SK-N-SH (cell line): ENCODE measurements at regions not wholly inside any gene's neighbourhood (a gene's known extent, or its start where the extent isn't known, plus 50 kb on each side); places are given as distances from the start of the nearest gene placed in this dataset.

ENCODE experiments used
- CTCF ChIP-seq: fragments of 200-600 bp; sonication (generic); IDR thresholded peaks from 2 replicates; pipeline ENCODE4 v1.6.1; 2017; ENCODE audit warnings: antibody characterized with exemption, mild to moderate bottlenecking, moderate library complexity
- EP300 ChIP-seq, 2 experiments: IDR thresholded peaks; 2 replicates each; pipeline versions ENCODE4 v1.4.0 to v1.6.1; 2012; ENCODE audit warnings: borderline replicate concordance in 1 of 2, low read depth in 1 of 2, low read length in 1 of 2
- JUND ChIP-seq: IDR thresholded peaks from 2 replicates; pipeline ENCODE4 v1.4.0; 2012
- MXI1 ChIP-seq: IDR thresholded peaks from 2 replicates; pipeline ENCODE4 v1.6.1; 2012; ENCODE audit warnings: mild to moderate bottlenecking, low read depth, low read length, improper control_type of control experiment
- NRF1 ChIP-seq: IDR thresholded peaks from 2 replicates; pipeline ENCODE4 v1.6.1; 2012; ENCODE audit warnings: low read depth, mild to moderate bottlenecking, low read length
- POLR2AphosphoS5 ChIP-seq: IDR thresholded peaks from 2 replicates; pipeline ENCODE4 v1.6.1; 2012; ENCODE audit warnings: low read depth, low read length
- YY1 ChIP-seq: IDR thresholded peaks from 2 replicates; pipeline ENCODE4 v1.4.0; 2012; ENCODE audit warnings: low read depth, mild to moderate bottlenecking
- TF ChIP-seq, protein P1 (sequence below): IDR thresholded peaks from 2 replicates; pipeline ENCODE4 v1.4.0; 2012; ENCODE audit warnings: low read depth, borderline replicate concordance
- TF ChIP-seq, protein P2 (sequence below): IDR thresholded peaks from 2 replicates; pipeline ENCODE4 v1.6.1; 2012; ENCODE audit warnings: mild to moderate bottlenecking, low read depth, low read length, moderate library complexity

GRCh38 chr12:130286741-130287440, 50.8 kb upstream of the PIWIL1 start:
- TF ChIP-seq NRF1 (no peak), POLR2AphosphoS5 (no peak), EP300 (IDR thresholded peaks at IDR 0.05; ENCODE audit: borderline replicate concordance in 1 of 2, low read depth in 1 of 2, low read length in 1 of 2) (no peak), CTCF (no peak), MXI1 (no peak), JUND (no peak), YY1 (no peak)
- TF ChIP-seq, protein P1, sequence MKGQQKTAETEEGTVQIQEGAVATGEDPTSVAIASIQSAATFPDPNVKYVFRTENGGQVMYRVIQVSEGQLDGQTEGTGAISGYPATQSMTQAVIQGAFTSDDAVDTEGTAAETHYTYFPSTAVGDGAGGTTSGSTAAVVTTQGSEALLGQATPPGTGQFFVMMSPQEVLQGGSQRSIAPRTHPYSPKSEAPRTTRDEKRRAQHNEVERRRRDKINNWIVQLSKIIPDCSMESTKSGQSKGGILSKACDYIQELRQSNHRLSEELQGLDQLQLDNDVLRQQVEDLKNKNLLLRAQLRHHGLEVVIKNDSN: no peak
- TF ChIP-seq, protein P2, sequence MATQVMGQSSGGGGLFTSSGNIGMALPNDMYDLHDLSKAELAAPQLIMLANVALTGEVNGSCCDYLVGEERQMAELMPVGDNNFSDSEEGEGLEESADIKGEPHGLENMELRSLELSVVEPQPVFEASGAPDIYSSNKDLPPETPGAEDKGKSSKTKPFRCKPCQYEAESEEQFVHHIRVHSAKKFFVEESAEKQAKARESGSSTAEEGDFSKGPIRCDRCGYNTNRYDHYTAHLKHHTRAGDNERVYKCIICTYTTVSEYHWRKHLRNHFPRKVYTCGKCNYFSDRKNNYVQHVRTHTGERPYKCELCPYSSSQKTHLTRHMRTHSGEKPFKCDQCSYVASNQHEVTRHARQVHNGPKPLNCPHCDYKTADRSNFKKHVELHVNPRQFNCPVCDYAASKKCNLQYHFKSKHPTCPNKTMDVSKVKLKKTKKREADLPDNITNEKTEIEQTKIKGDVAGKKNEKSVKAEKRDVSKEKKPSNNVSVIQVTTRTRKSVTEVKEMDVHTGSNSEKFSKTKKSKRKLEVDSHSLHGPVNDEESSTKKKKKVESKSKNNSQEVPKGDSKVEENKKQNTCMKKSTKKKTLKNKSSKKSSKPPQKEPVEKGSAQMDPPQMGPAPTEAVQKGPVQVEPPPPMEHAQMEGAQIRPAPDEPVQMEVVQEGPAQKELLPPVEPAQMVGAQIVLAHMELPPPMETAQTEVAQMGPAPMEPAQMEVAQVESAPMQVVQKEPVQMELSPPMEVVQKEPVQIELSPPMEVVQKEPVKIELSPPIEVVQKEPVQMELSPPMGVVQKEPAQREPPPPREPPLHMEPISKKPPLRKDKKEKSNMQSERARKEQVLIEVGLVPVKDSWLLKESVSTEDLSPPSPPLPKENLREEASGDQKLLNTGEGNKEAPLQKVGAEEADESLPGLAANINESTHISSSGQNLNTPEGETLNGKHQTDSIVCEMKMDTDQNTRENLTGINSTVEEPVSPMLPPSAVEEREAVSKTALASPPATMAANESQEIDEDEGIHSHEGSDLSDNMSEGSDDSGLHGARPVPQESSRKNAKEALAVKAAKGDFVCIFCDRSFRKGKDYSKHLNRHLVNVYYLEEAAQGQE: no peak
